HCT116 (cell line): ENCODE measurements at regions not wholly inside any gene's neighbourhood (a gene's known extent, or its start where the extent isn't known, plus 50 kb on each side); places are given as distances from the start of the nearest gene placed in this dataset.

Experiments used
- ATAC-seq: fragments of 200-7000 bp; cut with Tn5 transposase; 2 replicates; pipeline ENCODE4 v1.9.1; 2020; ENCODE audit warnings: mild to moderate bottlenecking, moderate library complexity
- BruUV-seq: library from RNA; stranded (reverse); fragments of 400-500 nt; replicated peaks from 2 replicates; lab custom pipeline; 2021; lab: Mats Ljungman, UMichigan
- CTCF ChIA-PET: fragments of 300-600 bp; sonication (Branson Sonifier 250); formaldehyde crosslinking; loops from one replicate; lab custom pipeline; 2021; ENCODE audit warnings: antibody characterized with exemption; lab: Charles Lee
- POLR2A ChIA-PET: fragments of 300-600, 350-600 bp; sonication (Branson Sonifier 250); formaldehyde crosslinking; loops from one replicate; lab custom pipeline; 2021; ENCODE audit warnings: antibody characterized with exemption; lab: Charles Lee
- RAD21 ChIA-PET, 2 experiments: fragments of 300-600 bp; sonication (Branson Sonifier 250); formaldehyde crosslinking; loops; one replicate each; lab custom pipeline; 2023; ENCODE audit warnings: low total read pairs in 2 of 2; ENCODE audit not compliant: uncharacterized antibody in 2 of 2, unreplicated experiment in 2 of 2, low non-redundant PET in 1 of 2; lab: Charles Lee
- DNase-seq: peaks from one replicate; pipeline ENCODE4 v3.0.0-alpha.2; 2010; ENCODE audit warnings: low read depth, low spot score
- H2AFZ ChIP-seq: fragments of 200-600 bp; shearing (Covaris generic), sonication (generic); 2 replicates; pipeline ENCODE4 v1.6.1; 2017; ENCODE audit warnings: low read depth, mixed run types, mixed read lengths, antibody characterized with exemption, low read length; ENCODE audit not compliant: poor library complexity, severe bottlenecking
- H3K27ac ChIP-seq: 2 replicates; pipeline ENCODE4 v1.5.1; 2012; ENCODE audit warnings: low read depth, low read length
- H3K27me3 ChIP-seq: fragments of 200-600 bp; sonication (generic); 2 replicates; pipeline ENCODE4 v1.6.1; 2016; ENCODE audit warnings: mixed run types, low read length, mixed read lengths; ENCODE audit not compliant: insufficient read depth
- H3K36me3 ChIP-seq, 2 experiments: fragments of 200-500 bp in 1 of 2; fragments of 200-600 bp in 1 of 2; sonication (Bioruptor generic) in 1 of 2; sonication (generic) in 1 of 2; 2 replicates each; pipeline versions ENCODE4 v1.5.1 to v1.6.1; 2014 to 2016; ENCODE audit warnings: low read length in 2 of 2, inconsistent platforms in 1 of 2, mixed read lengths in 1 of 2, mixed run types in 1 of 2; ENCODE audit not compliant: insufficient read depth in 2 of 2, control insufficient read depth in 1 of 2
- H3K4me1 ChIP-seq, 2 experiments: fragments of 200-600 bp in 1 of 2; sonication (generic) in 1 of 2; 2 replicates each; pipeline versions ENCODE4 v1.5.1 to v1.6.1; 2012 to 2017; ENCODE audit warnings: low read length in 2 of 2, inconsistent platforms in 1 of 2, mild to moderate bottlenecking in 1 of 2, mixed read lengths in 1 of 2, mixed run types in 1 of 2, moderate library complexity in 1 of 2; ENCODE audit not compliant: insufficient read depth in 2 of 2, control insufficient read depth in 1 of 2
- H3K4me2 ChIP-seq: fragments of 200-600 bp; sonication (generic); 2 replicates; pipeline ENCODE4 v1.6.1; 2017; ENCODE audit warnings: mixed run types, low read length, mixed read lengths
- H3K4me3 ChIP-seq, 2 experiments: fragments of 200-600 bp in 1 of 2; sonication (generic) in 1 of 2; replicated peaks in 1 of 2; 2 replicates each; pipeline ENCODE4 v1.5.1; 2011 to 2016; ENCODE audit warnings: low read length in 2 of 2, control low read depth in 1 of 2, low read depth in 1 of 2, mild to moderate bottlenecking in 1 of 2, mixed read lengths in 1 of 2, mixed run types in 1 of 2
- H3K79me2 ChIP-seq: fragments of 200-600 bp; sonication (generic); 2 replicates; pipeline ENCODE4 v1.6.1; 2017; ENCODE audit warnings: mild to moderate bottlenecking, mixed run types, low read length, moderate library complexity, mixed read lengths; ENCODE audit not compliant: insufficient read depth
- H3K9ac ChIP-seq: fragments of 200-600 bp; sonication (generic); 2 replicates; pipeline ENCODE4 v1.6.1; 2016; ENCODE audit warnings: low read length, mixed read lengths
- H3K9me2 ChIP-seq: fragments of 200-600 bp; sonication (generic), shearing (Covaris generic); 2 replicates; pipeline ENCODE4 v1.6.1; 2017; ENCODE audit warnings: mixed run types, mild to moderate bottlenecking, moderate library complexity; ENCODE audit not compliant: insufficient read depth
- H3K9me3 ChIP-seq, 2 experiments: fragments of 200-500 bp in 1 of 2; fragments of 200-600 bp in 1 of 2; sonication (Bioruptor generic) in 1 of 2; sonication (generic) in 1 of 2; 2 replicates each; pipeline ENCODE4 v1.6.1; 2014 to 2017; ENCODE audit warnings: low read length in 2 of 2, mixed read lengths in 2 of 2, inconsistent platforms in 1 of 2, low read depth in 1 of 2, mild to moderate bottlenecking in 1 of 2, mixed run types in 1 of 2, moderate library complexity in 1 of 2; ENCODE audit not compliant: control insufficient read depth in 1 of 2, insufficient read depth in 1 of 2
- H4K20me1 ChIP-seq: fragments of 200-600 bp; sonication (generic), shearing (Covaris generic); 2 replicates; pipeline ENCODE4 v1.6.1; 2017; ENCODE audit warnings: mixed run types, mild to moderate bottlenecking, moderate library complexity; ENCODE audit not compliant: insufficient read depth
- CBX3 ChIP-seq: IDR thresholded peaks from 2 replicates; pipeline ENCODE4 v1.6.1; 2012; ENCODE audit warnings: low read depth
- CEBPB ChIP-seq: IDR thresholded peaks from 2 replicates; pipeline ENCODE4 v1.6.1; 2012; ENCODE audit warnings: low read depth
- EGR1 ChIP-seq: IDR thresholded peaks from 2 replicates; pipeline ENCODE4 v1.6.1; 2012; ENCODE audit warnings: low read depth
- ELF1 ChIP-seq: IDR thresholded peaks from 2 replicates; pipeline ENCODE4 v1.6.1; 2012; ENCODE audit warnings: low read depth, borderline replicate concordance
- EZH2 ChIP-seq: fragments of 200-600 bp; sonication (generic); IDR thresholded peaks from 2 replicates; pipeline ENCODE4 v1.6.1; 2017; ENCODE audit warnings: antibody characterized with exemption, mixed run types
- EZH2phosphoT487 ChIP-seq: fragments of 200-600 bp; IDR thresholded peaks from 2 replicates; pipeline ENCODE4 v1.6.1; 2018; ENCODE audit warnings: antibody characterized with exemption, borderline replicate concordance
- FOSL1 ChIP-seq: IDR thresholded peaks from 2 replicates; pipeline ENCODE4 v1.6.1; 2012; ENCODE audit warnings: low read depth
- POLR2A ChIP-seq: IDR thresholded peaks from 2 replicates; pipeline ENCODE4 v1.7.0; 2011; ENCODE audit warnings: borderline replicate concordance; ENCODE audit not compliant: insufficient read depth, insufficient read length; ENCODE audit errors: extremely low read depth
- RAD21 ChIP-seq: IDR thresholded peaks from 2 replicates; pipeline ENCODE4 v1.6.1; 2012; ENCODE audit warnings: low read depth, mild to moderate bottlenecking
- SP1 ChIP-seq: IDR thresholded peaks from 2 replicates; pipeline ENCODE4 v1.6.1; 2012; ENCODE audit warnings: low read depth
- TCF7L2 ChIP-seq: IDR thresholded peaks from 2 replicates; pipeline ENCODE4 v1.7.0; 2011; ENCODE audit warnings: borderline replicate concordance, inconsistent platforms; ENCODE audit not compliant: insufficient read depth, insufficient read length; ENCODE audit errors: extremely low read depth
- YY1 ChIP-seq: IDR thresholded peaks from 2 replicates; pipeline ENCODE4 v1.6.1; 2011; ENCODE audit warnings: low read length, low read depth, moderate library complexity, mild to moderate bottlenecking; ENCODE audit not compliant: insufficient replicate concordance; ENCODE audit errors: extremely low read depth
- ZFX ChIP-seq: fragments of 450-650 bp; IDR thresholded peaks from 2 replicates; pipeline ENCODE4 v1.6.1; 2017
- ZNF274 ChIP-seq: fragments of 200-500 bp; sonication (Bioruptor generic); IDR thresholded peaks from 2 replicates; pipeline ENCODE4 v1.6.1; 2014; ENCODE audit warnings: mild to moderate bottlenecking, low read depth, low read length, inconsistent platforms
- intact Hi-C: fragments of 100-400 bp; cut with micrococcal nuclease; formaldehyde crosslinking; loops from 2 replicates; pipeline ENCODE4 v1.10.0; 2022
- TF ChIP-seq, protein P1 (sequence below), 3 experiments: fragments of 200-600 bp in 1 of 3; sonication (generic) in 1 of 3; IDR thresholded peaks in 2 of 3; conservative IDR thresholded peaks in 1 of 3; 2 replicates each; pipeline ENCODE4 v1.5.1; 2012 to 2017; ENCODE audit warnings: low read depth in 2 of 3, low read length in 2 of 3, antibody characterized with exemption in 1 of 3, borderline replicate concordance in 1 of 3, control low read depth in 1 of 3, mild to moderate bottlenecking in 1 of 3, mixed read lengths in 1 of 3, mixed run types in 1 of 3, moderate library complexity in 1 of 3; ENCODE audit not compliant: insufficient read depth in 1 of 3
- TF ChIP-seq, protein P2 (sequence below): IDR thresholded peaks from 2 replicates; pipeline ENCODE4 v1.6.1; 2012; ENCODE audit warnings: low read depth
- TF ChIP-seq, protein P3 (sequence below): IDR thresholded peaks from 2 replicates; pipeline ENCODE4 v1.6.1; 2012
- TF ChIP-seq, protein P4 (sequence below): IDR thresholded peaks from 2 replicates; pipeline ENCODE4 v1.6.1; 2011; ENCODE audit warnings: mild to moderate bottlenecking, low read length, moderate library complexity; ENCODE audit not compliant: insufficient replicate concordance; ENCODE audit errors: extremely low read depth
- TF ChIP-seq, protein P5 (sequence below): IDR thresholded peaks from 2 replicates; pipeline ENCODE4 v1.6.1; 2012

DNA sequence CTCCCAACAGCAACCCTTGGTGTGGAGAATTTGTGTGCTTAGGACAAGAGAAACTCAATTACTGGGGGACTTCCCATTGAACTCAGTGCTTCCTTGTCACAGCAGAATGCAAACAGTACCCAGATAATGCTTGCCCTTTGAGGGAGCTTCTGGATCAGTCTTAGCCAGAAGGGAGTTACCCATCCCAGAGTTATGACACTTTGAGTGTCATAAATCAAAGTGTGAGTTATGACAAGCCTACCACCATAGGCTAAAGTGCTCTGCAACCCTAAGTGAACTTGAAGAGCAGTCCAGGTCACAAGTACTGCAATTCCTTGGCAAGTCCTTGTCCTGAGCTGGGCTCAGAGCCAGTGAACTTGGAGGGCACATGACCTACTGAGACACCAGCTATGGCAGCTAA, 1513.9 kb upstream of the PCDH10 start:
- H3K36me3 ChIP-seq = no peaks in the 10 kb centered on the region
- no peak overlapping the region for H3K9ac ChIP-seq
- TF ChIP-seq EZH2 (no peak), YY1 (no peak), FOSL1 (no peak), ZNF274 (no peak), EZH2phosphoT487 (no peak), SP1 (no peak), EGR1 (no peak), TCF7L2 (no peak), CBX3 (no peak), RAD21 (no peak), CEBPB (no peak), ZFX (no peak), POLR2A (no peak), ELF1 (no peak)
- TF ChIP-seq, protein P1, sequence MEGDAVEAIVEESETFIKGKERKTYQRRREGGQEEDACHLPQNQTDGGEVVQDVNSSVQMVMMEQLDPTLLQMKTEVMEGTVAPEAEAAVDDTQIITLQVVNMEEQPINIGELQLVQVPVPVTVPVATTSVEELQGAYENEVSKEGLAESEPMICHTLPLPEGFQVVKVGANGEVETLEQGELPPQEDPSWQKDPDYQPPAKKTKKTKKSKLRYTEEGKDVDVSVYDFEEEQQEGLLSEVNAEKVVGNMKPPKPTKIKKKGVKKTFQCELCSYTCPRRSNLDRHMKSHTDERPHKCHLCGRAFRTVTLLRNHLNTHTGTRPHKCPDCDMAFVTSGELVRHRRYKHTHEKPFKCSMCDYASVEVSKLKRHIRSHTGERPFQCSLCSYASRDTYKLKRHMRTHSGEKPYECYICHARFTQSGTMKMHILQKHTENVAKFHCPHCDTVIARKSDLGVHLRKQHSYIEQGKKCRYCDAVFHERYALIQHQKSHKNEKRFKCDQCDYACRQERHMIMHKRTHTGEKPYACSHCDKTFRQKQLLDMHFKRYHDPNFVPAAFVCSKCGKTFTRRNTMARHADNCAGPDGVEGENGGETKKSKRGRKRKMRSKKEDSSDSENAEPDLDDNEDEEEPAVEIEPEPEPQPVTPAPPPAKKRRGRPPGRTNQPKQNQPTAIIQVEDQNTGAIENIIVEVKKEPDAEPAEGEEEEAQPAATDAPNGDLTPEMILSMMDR (IDR thresholded peaks at IDR 0.05 in 2 of 3, conservative IDR thresholded peaks at IDR 0.05 in 1 of 3; ENCODE audit: borderline replicate concordance in 1 of 3, insufficient read depth in 1 of 3, low read depth in 2 of 3, low read length in 2 of 3) = no peak
- TF ChIP-seq, protein P2, sequence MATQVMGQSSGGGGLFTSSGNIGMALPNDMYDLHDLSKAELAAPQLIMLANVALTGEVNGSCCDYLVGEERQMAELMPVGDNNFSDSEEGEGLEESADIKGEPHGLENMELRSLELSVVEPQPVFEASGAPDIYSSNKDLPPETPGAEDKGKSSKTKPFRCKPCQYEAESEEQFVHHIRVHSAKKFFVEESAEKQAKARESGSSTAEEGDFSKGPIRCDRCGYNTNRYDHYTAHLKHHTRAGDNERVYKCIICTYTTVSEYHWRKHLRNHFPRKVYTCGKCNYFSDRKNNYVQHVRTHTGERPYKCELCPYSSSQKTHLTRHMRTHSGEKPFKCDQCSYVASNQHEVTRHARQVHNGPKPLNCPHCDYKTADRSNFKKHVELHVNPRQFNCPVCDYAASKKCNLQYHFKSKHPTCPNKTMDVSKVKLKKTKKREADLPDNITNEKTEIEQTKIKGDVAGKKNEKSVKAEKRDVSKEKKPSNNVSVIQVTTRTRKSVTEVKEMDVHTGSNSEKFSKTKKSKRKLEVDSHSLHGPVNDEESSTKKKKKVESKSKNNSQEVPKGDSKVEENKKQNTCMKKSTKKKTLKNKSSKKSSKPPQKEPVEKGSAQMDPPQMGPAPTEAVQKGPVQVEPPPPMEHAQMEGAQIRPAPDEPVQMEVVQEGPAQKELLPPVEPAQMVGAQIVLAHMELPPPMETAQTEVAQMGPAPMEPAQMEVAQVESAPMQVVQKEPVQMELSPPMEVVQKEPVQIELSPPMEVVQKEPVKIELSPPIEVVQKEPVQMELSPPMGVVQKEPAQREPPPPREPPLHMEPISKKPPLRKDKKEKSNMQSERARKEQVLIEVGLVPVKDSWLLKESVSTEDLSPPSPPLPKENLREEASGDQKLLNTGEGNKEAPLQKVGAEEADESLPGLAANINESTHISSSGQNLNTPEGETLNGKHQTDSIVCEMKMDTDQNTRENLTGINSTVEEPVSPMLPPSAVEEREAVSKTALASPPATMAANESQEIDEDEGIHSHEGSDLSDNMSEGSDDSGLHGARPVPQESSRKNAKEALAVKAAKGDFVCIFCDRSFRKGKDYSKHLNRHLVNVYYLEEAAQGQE = no peak
- TF ChIP-seq, protein P3, sequence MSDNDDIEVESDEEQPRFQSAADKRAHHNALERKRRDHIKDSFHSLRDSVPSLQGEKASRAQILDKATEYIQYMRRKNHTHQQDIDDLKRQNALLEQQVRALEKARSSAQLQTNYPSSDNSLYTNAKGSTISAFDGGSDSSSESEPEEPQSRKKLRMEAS = no peak
- TF ChIP-seq, protein P4, sequence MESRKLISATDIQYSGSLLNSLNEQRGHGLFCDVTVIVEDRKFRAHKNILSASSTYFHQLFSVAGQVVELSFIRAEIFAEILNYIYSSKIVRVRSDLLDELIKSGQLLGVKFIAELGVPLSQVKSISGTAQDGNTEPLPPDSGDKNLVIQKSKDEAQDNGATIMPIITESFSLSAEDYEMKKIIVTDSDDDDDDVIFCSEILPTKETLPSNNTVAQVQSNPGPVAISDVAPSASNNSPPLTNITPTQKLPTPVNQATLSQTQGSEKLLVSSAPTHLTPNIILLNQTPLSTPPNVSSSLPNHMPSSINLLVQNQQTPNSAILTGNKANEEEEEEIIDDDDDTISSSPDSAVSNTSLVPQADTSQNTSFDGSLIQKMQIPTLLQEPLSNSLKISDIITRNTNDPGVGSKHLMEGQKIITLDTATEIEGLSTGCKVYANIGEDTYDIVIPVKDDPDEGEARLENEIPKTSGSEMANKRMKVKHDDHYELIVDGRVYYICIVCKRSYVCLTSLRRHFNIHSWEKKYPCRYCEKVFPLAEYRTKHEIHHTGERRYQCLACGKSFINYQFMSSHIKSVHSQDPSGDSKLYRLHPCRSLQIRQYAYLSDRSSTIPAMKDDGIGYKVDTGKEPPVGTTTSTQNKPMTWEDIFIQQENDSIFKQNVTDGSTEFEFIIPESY = no peak
- TF ChIP-seq, protein P5, sequence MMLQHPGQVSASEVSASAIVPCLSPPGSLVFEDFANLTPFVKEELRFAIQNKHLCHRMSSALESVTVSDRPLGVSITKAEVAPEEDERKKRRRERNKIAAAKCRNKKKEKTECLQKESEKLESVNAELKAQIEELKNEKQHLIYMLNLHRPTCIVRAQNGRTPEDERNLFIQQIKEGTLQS = no peak
- BruUV-seq = no TSS peak
- no peak overlapping the region for H3K4me3 ChIP-seq
- no peak overlapping the region for H3K4me2 ChIP-seq
- DNase-seq (no peak), ATAC-seq (no peak)
- no peaks in the 10 kb centered on the region for H3K4me1 ChIP-seq
- CTCF ChIA-PET = no interaction called here
- no peak overlapping the region for H3K27ac ChIP-seq
- POLR2A ChIA-PET = no interaction called here
- intact Hi-C loops = no loop called here
- H4K20me1 ChIP-seq = no peaks in the 10 kb centered on the region
- RAD21 ChIA-PET = no interaction called here
- no peaks in the 10 kb centered on the region for H3K27me3 ChIP-seq
- no peak overlapping the region for H2AFZ ChIP-seq
- H3K79me2 ChIP-seq = no peaks in the 10 kb centered on the region
- H3K9me3 ChIP-seq = no peaks in the 10 kb centered on the region
- no peaks in the 10 kb centered on the region for H3K9me2 ChIP-seq
